ENCODE measurements at regions not wholly inside any gene's neighbourhood (a gene's known extent, or its start where the extent isn't known, plus 50 kb on each side); places are given as distances from the start of the nearest gene placed in this dataset.

GRCh38 chr13:104098421-104098820, 1032.2 kb upstream of the SLC10A2 start:
- DNase-seq: no peak
- H3K27me3 ChIP-seq (ENCODE audit: low read depth): no peaks in the 10 kb centered on the region
- H3K36me3 ChIP-seq: no peaks in the 10 kb centered on the region
- H3K9me3 ChIP-seq: no peaks in the 10 kb centered on the region
- no peak for TF ChIP-seq CTCF (IDR thresholded peaks at IDR 0.05)
- no peaks in the 10 kb centered on the region for H3K4me1 ChIP-seq
- intact Hi-C loops (cut with DNase I): no loop called here
- no peak overlapping the region for H3K4me3 ChIP-seq
- H3K27ac ChIP-seq: no peak overlapping the region
- no peak for ATAC-seq

GRCh38 chr13:104086759-104087158, 1020.5 kb upstream of the SLC10A2 start:
- TF ChIP-seq CTCF (IDR thresholded peaks at IDR 0.05): no peak
- H3K9me3 ChIP-seq: no peaks in the 10 kb centered on the region
- no peak for ATAC-seq
- H3K36me3 ChIP-seq: no peaks in the 10 kb centered on the region
- no peak for DNase-seq
- no peaks in the 10 kb centered on the region for H3K27me3 ChIP-seq (ENCODE audit: low read depth)
- intact Hi-C loops (cut with DNase I): no loop called here
- no peak overlapping the region for H3K4me3 ChIP-seq
- no peak overlapping the region for H3K27ac ChIP-seq
- no peaks in the 10 kb centered on the region for H3K4me1 ChIP-seq

- Histone ChIP-seq H3K9me3 (no peaks in the 10 kb centered on the region), H3K27ac (no peak overlapping the region), H3K4me1 (no peaks in the 10 kb centered on the region), H3K36me3 (no peaks in the 10 kb centered on the region), H3K27me3 (ENCODE audit: low read depth) (no peaks in the 10 kb centered on the region), H3K4me3 (no peak overlapping the region)
- DNase-seq (no peak), ATAC-seq (no peak)
- intact Hi-C loops (cut with DNase I): no loop called here
- no peak for TF ChIP-seq CTCF (IDR thresholded peaks at IDR 0.05)
These were observed 1020.0 kb upstream of the SLC10A2 start for GRCh38 chr13:104086210-104086609.

GRCh38 chr13:104085611-104086010, 1019.4 kb upstream of the SLC10A2 start:
- ATAC-seq (no peak), DNase-seq (no peak)
- Histone ChIP-seq H3K4me3 (no peak overlapping the region), H3K4me1 (no peaks in the 10 kb centered on the region), H3K9me3 (no peaks in the 10 kb centered on the region), H3K27me3 (ENCODE audit: low read depth) (no peaks in the 10 kb centered on the region), H3K36me3 (no peaks in the 10 kb centered on the region), H3K27ac (no peak overlapping the region)
- no peak for TF ChIP-seq CTCF (IDR thresholded peaks at IDR 0.05)
- intact Hi-C loops (cut with DNase I): no loop called here

GRCh38 chr13:104074326-104074725, 1008.1 kb upstream of the SLC10A2 start:
- H3K27me3 ChIP-seq (ENCODE audit: low read depth): no peaks in the 10 kb centered on the region
- H3K9me3 ChIP-seq: peaks cover 7% of the 10 kb centered on the region
- intact Hi-C loops (cut with DNase I): no loop called here
- H3K27ac ChIP-seq: no peak overlapping the region
- DNase-seq (no peak), ATAC-seq (no peak)
- no peak overlapping the region for H3K4me3 ChIP-seq
- H3K36me3 ChIP-seq: no peaks in the 10 kb centered on the region
- TF ChIP-seq CTCF (IDR thresholded peaks at IDR 0.05): no peak
- H3K4me1 ChIP-seq: no peaks in the 10 kb centered on the region

- H3K4me1 ChIP-seq: no peaks in the 10 kb centered on the region
- no peak overlapping the region for H3K27ac ChIP-seq
- H3K4me3 ChIP-seq: no peak overlapping the region
- intact Hi-C loops (cut with DNase I): no loop called here
- H3K9me3 ChIP-seq: no peaks in the 10 kb centered on the region
- DNase-seq (no peak), ATAC-seq (no peak)
- no peaks in the 10 kb centered on the region for H3K27me3 ChIP-seq (ENCODE audit: low read depth)
- no peak for TF ChIP-seq CTCF (IDR thresholded peaks at IDR 0.05)
- no peaks in the 10 kb centered on the region for H3K36me3 ChIP-seq
These were observed 1005.6 kb upstream of the SLC10A2 start for GRCh38 chr13:104071806-104072205.
